ENCODE measurements at regions not wholly inside any gene's neighbourhood (a gene's known extent, or its start where the extent isn't known, plus 50 kb on each side); places are given as distances from the start of the nearest gene placed in this dataset.

DNA sequence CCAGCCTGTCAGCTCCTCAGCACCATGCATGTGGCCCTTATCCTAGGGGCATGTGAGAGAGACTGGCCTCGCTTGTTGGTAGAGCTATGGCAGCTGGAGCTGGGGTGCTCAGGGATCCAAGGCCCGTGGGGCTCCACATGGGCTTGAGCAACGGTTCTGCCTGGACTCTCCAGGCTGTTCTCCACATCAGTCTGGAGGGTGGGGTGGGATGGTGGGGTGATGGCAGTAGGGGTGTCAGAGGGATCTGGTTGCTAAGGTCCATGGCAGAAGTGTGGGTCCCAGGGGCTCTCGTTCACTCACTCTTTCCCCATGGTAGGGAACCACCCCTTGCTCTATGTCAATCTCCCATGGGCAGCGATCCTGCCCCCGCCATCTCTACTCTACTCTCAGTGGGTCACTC, 622.6 kb downstream of the LRFN5 start:
- TF ChIP-seq, protein P1, sequence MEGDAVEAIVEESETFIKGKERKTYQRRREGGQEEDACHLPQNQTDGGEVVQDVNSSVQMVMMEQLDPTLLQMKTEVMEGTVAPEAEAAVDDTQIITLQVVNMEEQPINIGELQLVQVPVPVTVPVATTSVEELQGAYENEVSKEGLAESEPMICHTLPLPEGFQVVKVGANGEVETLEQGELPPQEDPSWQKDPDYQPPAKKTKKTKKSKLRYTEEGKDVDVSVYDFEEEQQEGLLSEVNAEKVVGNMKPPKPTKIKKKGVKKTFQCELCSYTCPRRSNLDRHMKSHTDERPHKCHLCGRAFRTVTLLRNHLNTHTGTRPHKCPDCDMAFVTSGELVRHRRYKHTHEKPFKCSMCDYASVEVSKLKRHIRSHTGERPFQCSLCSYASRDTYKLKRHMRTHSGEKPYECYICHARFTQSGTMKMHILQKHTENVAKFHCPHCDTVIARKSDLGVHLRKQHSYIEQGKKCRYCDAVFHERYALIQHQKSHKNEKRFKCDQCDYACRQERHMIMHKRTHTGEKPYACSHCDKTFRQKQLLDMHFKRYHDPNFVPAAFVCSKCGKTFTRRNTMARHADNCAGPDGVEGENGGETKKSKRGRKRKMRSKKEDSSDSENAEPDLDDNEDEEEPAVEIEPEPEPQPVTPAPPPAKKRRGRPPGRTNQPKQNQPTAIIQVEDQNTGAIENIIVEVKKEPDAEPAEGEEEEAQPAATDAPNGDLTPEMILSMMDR (conservative IDR thresholded peaks at IDR 0.05 in 1 of 2, IDR thresholded peaks at IDR 0.05 in 1 of 2; ENCODE audit: low read depth in 1 of 2, low read length in 2 of 2) = no peak
- TF ChIP-seq EZH2 (IDR thresholded peaks at IDR 0.05; ENCODE audit: low read length, missing control alignments) = no peak
